Smooth muscle cell (in vitro differentiated cells): ENCODE measurements at regions not wholly inside any gene's neighbourhood (a gene's known extent, or its start where the extent isn't known, plus 50 kb on each side); places are given as distances from the start of the nearest gene placed in this dataset.

Experiments used
- DNase-seq: peaks from one replicate; lab custom pipeline; 2025; ENCODE audit not compliant: unreplicated experiment; lab: John Stamatoyannopoulos, UW
- H2AFZ ChIP-seq: fragments of 200-600 bp; sonication (generic); 2 replicates; pipeline ENCODE4 v1.6.0; 2016; ENCODE audit warnings: antibody characterized with exemption, low read depth, mild to moderate bottlenecking
- H3F3A ChIP-seq: fragments of 200-600 bp; sonication (generic); 2 replicates; pipeline ENCODE4 v1.6.0; 2017; ENCODE audit warnings: antibody characterized with exemption, low read depth
- H3K27ac ChIP-seq: fragments of 200-600 bp; sonication (generic); 2 replicates; pipeline ENCODE4 v1.5.1; 2016; ENCODE audit warnings: low read depth, mild to moderate bottlenecking
- H3K27me3 ChIP-seq: fragments of 200-600 bp; sonication (generic); 2 replicates; pipeline ENCODE4 v1.6.1; 2016; ENCODE audit warnings: low read depth, mild to moderate bottlenecking
- H3K36me3 ChIP-seq: fragments of 200-600 bp; sonication (generic); 2 replicates; pipeline ENCODE4 v1.5.1; 2016; ENCODE audit warnings: low read depth
- H3K4me1 ChIP-seq: fragments of 200-600 bp; sonication (generic); 2 replicates; pipeline ENCODE4 v1.5.1; 2016; ENCODE audit warnings: low read depth
- H3K4me2 ChIP-seq: fragments of 200-600 bp; sonication (generic); 2 replicates; pipeline ENCODE4 v1.6.0; 2016; ENCODE audit warnings: mild to moderate bottlenecking
- H3K4me3 ChIP-seq: fragments of 200-600 bp; sonication (generic); 2 replicates; pipeline ENCODE4 v1.5.1; 2016; ENCODE audit warnings: mild to moderate bottlenecking
- H3K79me2 ChIP-seq: fragments of 200-600 bp; sonication (generic); 2 replicates; pipeline ENCODE4 v1.6.0; 2016; ENCODE audit warnings: low read depth, mild to moderate bottlenecking
- H3K9ac ChIP-seq: fragments of 200-600 bp; sonication (generic); 2 replicates; pipeline ENCODE4 v1.6.0; 2016; ENCODE audit warnings: low read depth
- H3K9me3 ChIP-seq: fragments of 200-600 bp; sonication (generic); replicated peaks from 2 replicates; pipeline ENCODE4 v1.5.1; 2016; ENCODE audit warnings: low read depth
- H4K20me1 ChIP-seq: fragments of 200-600 bp; sonication (generic); 2 replicates; pipeline ENCODE4 v1.6.0; 2016; ENCODE audit warnings: low read depth
- WGBS: methylation state at CpG from one replicate; pipeline ENCODE4 v1.1.7; 2016; ENCODE audit warnings: low lambda C conversion rate; 5-methylcytosine and 5-hydroxymethylcytosine counted together
- TF ChIP-seq, protein P1 (sequence below): fragments of 200-600 bp; sonication (generic); IDR thresholded peaks from 2 replicates; pipeline ENCODE4 v1.5.1; 2017; ENCODE audit warnings: borderline replicate concordance, mild to moderate bottlenecking, antibody characterized with exemption; ENCODE audit not compliant: insufficient read depth, poor library complexity, severe bottlenecking

GRCh38 chr10:130541090-130541489, 404.9 kb downstream of the GLRX3 start:
- TF ChIP-seq, protein P1, sequence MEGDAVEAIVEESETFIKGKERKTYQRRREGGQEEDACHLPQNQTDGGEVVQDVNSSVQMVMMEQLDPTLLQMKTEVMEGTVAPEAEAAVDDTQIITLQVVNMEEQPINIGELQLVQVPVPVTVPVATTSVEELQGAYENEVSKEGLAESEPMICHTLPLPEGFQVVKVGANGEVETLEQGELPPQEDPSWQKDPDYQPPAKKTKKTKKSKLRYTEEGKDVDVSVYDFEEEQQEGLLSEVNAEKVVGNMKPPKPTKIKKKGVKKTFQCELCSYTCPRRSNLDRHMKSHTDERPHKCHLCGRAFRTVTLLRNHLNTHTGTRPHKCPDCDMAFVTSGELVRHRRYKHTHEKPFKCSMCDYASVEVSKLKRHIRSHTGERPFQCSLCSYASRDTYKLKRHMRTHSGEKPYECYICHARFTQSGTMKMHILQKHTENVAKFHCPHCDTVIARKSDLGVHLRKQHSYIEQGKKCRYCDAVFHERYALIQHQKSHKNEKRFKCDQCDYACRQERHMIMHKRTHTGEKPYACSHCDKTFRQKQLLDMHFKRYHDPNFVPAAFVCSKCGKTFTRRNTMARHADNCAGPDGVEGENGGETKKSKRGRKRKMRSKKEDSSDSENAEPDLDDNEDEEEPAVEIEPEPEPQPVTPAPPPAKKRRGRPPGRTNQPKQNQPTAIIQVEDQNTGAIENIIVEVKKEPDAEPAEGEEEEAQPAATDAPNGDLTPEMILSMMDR, result no peak

DNA sequence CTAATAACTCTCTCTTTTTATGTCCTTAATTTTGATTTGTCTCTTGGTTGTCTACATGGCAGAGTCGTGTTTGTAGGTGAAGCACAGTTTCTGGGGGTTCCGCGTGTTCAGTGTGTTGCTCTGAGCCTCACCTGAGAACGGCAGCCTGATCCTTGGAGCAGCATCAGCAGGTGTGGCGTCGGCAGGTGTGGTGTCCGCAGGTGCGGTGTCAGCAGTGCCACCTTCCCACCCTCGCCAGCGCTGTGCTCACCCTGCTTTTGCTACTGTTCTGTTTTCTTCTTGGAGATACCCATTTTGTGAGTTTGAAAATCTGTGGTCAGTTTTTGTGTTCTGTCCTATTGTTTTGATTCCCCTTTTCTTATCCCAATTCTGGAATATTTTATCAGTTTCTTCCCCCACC, 406.6 kb downstream of the GLRX3 start:
- no peak overlapping the region for H3K9ac ChIP-seq
- no peaks in the 10 kb centered on the region for H4K20me1 ChIP-seq
- no peaks in the 10 kb centered on the region for H3K36me3 ChIP-seq
- 81% methylated on average over 10 of the region's 10 CpGs for WGBS
- H3K27me3 ChIP-seq, result no peaks in the 10 kb centered on the region
- H3F3A ChIP-seq, result no peaks in the 10 kb centered on the region
- TF ChIP-seq, protein P1, result no peak
- no peak overlapping the region for H3K27ac ChIP-seq
- no peak for DNase-seq
- H2AFZ ChIP-seq, result no peak overlapping the region
- no peaks in the 10 kb centered on the region for H3K79me2 ChIP-seq
- no peaks in the 10 kb centered on the region for H3K4me1 ChIP-seq
- no peaks in the 10 kb centered on the region for H3K9me3 ChIP-seq
- H3K4me2 ChIP-seq, result no peak overlapping the region
- no peak overlapping the region for H3K4me3 ChIP-seq

More at GRCh38 chr10:130541090-130541489, 404.9 kb downstream of the GLRX3 start:
- Histone ChIP-seq H3K36me3 (no peaks in the 10 kb centered on the region), H3K9ac (no peak overlapping the region), H4K20me1 (no peaks in the 10 kb centered on the region), H3K27me3 (no peaks in the 10 kb centered on the region), H3K4me3 (no peak overlapping the region), H3K4me1 (no peaks in the 10 kb centered on the region), H3K4me2 (no peak overlapping the region), H3K9me3 (no peaks in the 10 kb centered on the region), H3K79me2 (no peaks in the 10 kb centered on the region), H2AFZ (no peak overlapping the region), H3K27ac (no peak overlapping the region), H3F3A (no peaks in the 10 kb centered on the region)
- DNase-seq, result no peak
- WGBS, result 89% methylated on average over 1 of the region's 1 CpG

- no peak for DNase-seq
- Histone ChIP-seq H3K27me3 (no peaks in the 10 kb centered on the region), H3K4me3 (no peak overlapping the region), H3K4me2 (no peak overlapping the region), H3K9ac (no peak overlapping the region), H3K36me3 (no peaks in the 10 kb centered on the region), H3K4me1 (no peaks in the 10 kb centered on the region), H2AFZ (no peak overlapping the region), H3K27ac (no peak overlapping the region), H3K79me2 (no peaks in the 10 kb centered on the region), H3F3A (no peaks in the 10 kb centered on the region), H3K9me3 (no peaks in the 10 kb centered on the region), H4K20me1 (no peaks in the 10 kb centered on the region)
- 85% methylated on average over 7 of the region's 7 CpGs for WGBS
- TF ChIP-seq, protein P1, result no peak
These were observed 407.6 kb downstream of the GLRX3 start for GRCh38 chr10:130543794-130544193.

GRCh38 chr10:130545122-130545521, 408.9 kb downstream of the GLRX3 start:
- no peak overlapping the region for H3K4me2 ChIP-seq
- TF ChIP-seq, protein P1, result no peak
- no peak overlapping the region for H3K4me3 ChIP-seq
- DNase-seq, result no peak
- no peak overlapping the region for H3K9ac ChIP-seq
- H4K20me1 ChIP-seq, result no peaks in the 10 kb centered on the region
- no peaks in the 10 kb centered on the region for H3K79me2 ChIP-seq
- H3K27me3 ChIP-seq, result no peaks in the 10 kb centered on the region
- H3K36me3 ChIP-seq, result no peaks in the 10 kb centered on the region
- no peak overlapping the region for H3K27ac ChIP-seq
- 53% methylated on average over 6 of the region's 6 CpGs for WGBS
- no peaks in the 10 kb centered on the region for H3K4me1 ChIP-seq
- no peak overlapping the region for H2AFZ ChIP-seq
- H3F3A ChIP-seq, result no peaks in the 10 kb centered on the region
- H3K9me3 ChIP-seq, result no peaks in the 10 kb centered on the region
